Amniotic epithelial cell (primary cell): ENCODE measurements at regions not wholly inside any gene's neighbourhood (a gene's known extent, or its start where the extent isn't known, plus 50 kb on each side); places are given as distances from the start of the nearest gene placed in this dataset.

Source experiments
- DNase-seq: peaks from one replicate; pipeline ENCODE4 v3.0.0-alpha.2; 2010; ENCODE audit warnings: low read depth

GRCh38 chr15:58329781-58330671, 101.8 kb upstream of the LIPC start:
- no peak for DNase-seq

DNA sequence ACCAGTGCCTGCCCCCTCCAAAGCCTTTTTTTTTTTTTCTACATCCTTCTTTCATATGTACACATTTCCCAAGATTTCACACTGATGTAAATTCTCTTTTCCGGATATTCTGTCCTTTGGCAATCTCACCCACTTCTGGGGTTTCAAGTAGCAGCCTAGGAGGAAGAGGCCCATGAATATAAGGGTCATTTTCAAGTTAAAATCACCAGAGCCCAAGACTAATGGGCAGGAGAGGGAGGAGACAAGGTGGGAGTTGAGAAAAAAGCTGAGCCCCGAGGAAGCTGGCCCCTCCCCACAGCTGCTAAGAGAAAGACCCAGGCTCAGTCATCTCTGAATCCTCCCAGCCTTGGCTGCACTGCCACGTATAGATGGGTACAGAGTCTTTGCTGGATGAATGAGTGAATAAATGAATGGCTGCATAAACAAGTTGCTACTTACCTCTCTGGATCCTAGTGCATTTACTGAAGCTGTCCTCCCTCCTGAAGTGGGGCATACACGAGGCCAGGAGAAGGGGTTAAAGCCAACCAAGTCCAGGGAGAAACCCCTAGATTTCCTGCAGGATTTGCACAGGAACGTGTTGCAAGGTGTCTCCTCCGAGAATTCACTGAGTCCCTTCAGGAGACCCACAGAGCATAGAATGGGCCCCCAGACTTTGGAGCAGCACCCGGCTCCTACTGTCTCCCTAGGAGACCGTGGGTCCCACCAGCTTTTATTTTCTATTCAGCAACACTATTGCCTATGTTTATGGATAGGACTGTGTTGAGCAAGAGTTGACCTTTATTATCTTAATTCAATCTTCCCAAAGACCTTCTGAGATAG, 100.8 kb upstream of the LIPC start:
- DNase-seq, result no peak

DNA sequence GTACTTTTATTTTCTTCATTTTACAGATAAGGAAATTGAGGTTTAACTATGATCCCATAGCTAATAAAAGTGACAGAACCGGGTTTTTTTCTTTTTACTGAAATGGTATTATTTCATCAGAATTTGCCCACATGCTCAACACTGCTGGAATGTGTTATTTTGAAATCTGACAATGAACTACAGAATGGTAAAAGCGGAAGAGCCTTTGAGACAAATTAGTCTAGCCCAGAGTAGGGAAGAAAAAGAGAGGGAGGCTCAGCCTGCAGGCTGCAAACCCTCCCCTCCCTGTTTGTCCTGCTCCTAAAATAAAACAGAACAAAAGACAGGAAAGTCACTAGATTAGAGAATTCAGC, 100.3 kb upstream of the LIPC start:
- DNase-seq, result peak; percentile 88

- peak; percentile 99 for DNase-seq
Measured at GRCh38 chr15:58331913-58332675, 99.7 kb upstream of the LIPC start.

- peak; percentile 68 for DNase-seq
Measured at GRCh38 chr15:58332676-58333400, 99.0 kb upstream of the LIPC start.

DNA sequence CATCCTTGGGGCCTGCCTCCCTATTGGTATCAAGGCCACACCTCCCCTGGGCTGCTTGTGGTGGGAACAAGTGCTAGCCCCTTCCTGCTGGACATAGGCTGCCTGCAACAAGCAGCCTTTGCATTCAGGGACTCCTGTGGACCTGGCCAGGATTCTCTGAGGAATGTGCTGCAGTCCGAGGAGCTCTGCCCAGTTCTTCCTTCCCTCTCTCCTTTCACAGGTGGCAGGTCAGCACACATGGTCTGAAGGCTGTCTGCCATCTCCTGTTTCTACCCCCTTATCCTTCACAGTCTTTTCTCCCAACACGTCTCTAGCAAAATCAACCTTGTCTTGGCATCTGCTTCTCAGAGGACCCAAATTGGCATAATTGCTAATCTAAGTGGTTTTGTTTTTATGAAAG, 97.0 kb upstream of the LIPC start:
- no peak for DNase-seq

- no peak for DNase-seq
Measured at GRCh38 chr15:58336161-58336560, 95.6 kb upstream of the LIPC start.

GRCh38 chr15:58340176-58340575, 91.6 kb upstream of the LIPC start:
- DNase-seq, result no peak

DNA sequence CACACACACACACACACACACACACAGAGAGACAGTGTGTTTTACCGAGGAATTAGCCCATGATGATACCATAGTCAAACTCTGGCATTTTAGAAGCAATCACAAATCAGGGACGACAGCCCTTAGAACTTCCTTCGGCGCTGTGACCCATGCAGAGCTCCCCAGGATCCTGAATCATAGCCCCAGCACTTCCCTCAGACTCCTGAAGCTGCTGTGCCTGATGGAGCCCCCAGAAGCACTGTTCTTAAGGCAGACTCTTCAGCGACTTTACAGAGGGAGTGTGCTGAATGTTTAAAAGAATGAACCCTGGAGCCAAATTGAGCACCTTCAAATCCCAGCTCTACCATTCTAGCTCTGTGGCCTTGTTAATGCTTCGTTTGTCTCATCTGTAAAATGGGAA, 89.3 kb upstream of the LIPC start:
- no peak for DNase-seq

DNA sequence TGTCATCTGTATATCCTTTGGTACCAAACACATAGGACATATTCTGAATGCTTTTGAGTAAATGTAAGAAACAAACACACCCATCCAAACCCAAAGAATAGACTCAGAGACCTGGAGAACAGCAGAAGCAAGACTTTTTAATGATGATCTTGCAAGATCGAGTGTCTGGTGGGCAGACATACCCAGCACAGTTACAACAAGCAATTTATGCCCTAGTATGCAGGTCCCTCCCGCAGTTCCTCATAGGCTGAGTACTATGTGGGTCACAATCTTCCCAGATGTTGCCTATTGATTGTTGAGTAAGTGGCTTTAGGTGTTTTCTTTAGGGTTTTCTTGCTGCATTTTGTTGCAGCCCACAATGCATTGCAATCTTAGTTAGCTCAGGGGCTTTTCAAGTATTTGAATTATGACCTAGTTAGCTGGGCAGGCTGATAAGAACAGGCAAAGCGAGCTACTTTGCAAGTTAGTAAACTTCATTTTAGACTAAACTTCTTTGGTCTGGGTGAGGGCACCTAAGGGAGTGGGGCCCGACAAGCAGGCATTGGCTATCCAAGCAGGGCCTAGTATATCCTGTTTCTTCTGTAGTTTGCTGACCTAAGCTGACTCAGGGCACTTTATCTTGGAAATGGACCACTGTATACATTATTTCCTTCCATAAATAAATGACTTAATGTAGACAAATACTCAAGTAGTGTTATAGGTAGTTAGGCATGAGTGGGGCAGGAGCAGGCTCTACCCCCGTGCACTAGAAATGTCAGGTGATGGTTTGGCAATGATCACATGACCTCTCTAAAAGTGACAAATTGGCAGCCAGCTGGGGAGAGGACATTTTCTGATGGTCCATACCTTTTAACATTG, 87.3 kb upstream of the LIPC start:
- DNase-seq, result no peak

DNA sequence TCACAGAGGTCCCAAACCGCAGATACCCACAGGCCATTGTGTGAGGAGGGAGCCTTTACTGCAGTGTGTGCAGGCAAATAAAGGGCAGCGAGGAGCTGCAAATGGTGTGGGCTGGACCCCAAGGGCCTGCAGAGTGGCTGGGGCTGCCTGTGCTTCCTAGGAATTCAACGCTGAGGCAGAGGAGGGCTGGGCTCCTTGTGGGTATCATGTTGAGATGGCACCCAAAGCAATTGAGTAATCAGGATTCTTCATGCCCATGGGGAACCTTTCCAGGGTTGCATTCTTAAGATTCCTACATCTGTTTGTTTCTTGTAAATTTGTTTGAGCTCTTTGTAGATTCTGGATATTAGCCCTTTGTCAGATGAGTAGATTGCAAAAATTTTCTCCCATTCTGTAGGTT, 85.4 kb upstream of the LIPC start:
- peak; percentile 91 for DNase-seq

DNA sequence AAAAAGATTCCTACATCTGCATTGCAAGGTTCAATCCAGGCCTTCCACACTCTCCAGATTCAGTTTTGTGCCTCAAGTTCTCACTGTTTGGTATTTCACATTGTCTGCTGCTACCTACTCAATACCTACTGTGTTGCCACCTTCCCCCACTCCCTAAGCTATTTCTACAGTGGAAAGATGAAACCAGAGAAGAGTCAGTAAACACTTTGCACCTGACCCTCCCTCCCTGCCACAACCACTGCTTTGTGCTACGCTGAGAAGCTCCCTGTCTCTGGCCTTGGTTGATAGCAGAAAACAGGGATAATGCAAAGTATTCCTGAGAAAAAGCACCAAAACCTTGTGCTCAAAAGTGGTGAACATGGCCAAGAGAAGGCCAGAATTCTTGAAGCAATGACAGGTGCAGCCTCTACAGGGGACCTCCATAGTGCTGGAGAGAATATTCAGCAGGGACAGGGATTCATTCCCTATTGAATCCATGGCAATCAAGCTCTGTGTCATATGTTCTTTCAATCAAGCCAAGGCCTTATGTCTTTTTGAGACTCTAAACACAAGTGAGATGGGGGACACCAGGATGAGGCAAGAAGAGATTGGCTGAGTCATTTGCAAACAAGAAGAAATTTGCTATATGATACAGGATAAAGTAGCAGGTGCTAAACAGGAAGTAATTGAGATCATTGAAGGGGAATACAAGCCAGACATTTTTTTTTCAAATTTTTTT, 83.5 kb upstream of the LIPC start:
- no peak for DNase-seq

DNA sequence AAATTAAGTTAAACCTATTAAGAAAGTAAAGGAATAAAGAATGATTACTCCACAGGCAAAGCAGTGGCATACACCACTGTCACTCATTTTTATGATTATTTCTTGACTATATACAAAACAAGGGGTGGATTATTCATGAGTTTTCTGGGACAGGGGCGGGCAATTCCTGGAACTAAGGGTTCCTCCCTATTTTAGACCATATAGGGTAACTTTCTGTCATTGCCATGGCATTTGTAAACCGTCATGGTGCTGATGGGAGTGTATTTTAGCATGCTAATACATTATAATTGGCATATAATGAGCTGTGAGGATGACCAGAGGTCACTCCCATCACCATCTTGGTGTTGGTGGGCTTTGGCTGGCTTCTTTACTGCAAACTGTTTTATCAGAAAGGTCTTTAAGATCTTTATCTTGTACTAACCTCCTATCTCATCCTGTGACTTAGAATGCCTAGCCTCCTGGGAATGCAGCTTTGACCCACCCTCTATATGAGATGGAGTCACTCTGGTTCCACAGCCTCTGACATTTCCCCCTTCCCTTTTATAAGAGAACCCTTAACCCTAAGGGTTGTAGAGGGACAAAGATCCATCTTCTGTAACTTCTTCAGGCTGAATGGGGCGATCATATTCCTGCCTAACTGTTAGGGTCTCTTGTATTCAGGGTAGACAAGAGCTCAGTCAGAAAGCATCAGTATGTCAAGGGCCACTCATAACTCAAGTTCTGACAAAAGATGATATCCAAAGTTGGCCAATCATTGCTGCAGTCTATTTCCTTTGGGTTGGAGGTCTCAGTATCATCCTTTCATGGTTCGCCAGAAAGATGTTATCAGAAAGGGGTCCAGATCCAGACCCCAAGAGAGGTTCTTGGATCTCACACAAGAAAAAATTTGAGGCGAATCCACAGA, 79.5 kb upstream of the LIPC start:
- no peak for DNase-seq

- no peak for DNase-seq
Measured at GRCh38 chr15:58355382-58355971, 76.3 kb upstream of the LIPC start.

DNA sequence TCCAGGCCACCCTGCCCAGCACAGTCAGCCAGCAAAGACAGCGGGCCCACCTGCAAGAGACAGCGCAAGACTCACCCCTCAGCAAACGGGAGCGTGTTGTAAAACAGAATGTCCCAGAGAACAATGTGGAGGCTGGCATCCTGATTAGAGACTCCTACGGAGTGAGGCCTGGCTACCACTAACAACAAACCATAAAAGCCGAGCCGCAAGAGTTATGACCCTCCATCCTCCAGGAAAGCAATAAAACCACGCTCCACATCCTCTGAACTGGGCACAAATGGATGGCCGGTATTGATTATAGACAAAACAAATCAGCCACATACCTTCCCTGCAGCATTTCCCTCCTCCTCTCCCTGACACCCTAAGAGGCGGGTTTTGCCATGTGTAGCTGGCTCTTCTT, 75.8 kb upstream of the LIPC start:
- no peak for DNase-seq

GRCh38 chr15:58357529-58358476, 74.0 kb upstream of the LIPC start:
- peak; percentile 76 for DNase-seq

DNA sequence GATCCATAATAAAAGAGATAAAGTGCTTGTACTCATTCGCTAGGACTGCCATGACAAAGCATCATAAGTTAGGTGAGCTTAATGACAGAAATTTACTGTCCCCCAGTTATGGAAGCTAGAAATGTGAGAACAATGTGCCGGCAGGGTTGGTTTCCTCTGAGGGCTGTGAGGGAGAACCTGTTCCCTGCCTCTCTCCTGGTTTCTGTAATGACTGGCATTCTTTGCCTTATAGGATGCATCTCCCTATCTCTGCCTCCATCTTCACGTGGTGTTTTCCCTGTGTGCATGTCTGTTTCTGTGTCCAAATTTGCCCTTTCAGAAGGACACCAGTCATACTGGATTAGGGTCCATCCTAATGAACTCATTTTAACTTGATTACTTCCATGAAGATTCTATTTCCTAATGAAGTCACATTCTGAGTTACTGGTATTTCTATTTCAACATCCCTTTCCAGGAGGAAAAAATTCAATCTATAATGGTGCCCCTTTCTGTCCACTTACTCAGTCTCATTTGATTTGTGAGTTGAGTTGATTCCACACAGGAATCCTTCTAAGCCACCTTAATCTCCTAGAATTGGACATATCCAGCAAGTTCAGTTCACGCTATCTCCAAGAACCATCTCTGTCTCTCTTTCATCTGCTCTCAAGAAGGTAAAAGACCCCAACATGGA, 71.2 kb upstream of the LIPC start:
- DNase-seq, result peak; percentile 84
